Tibial nerve (tissue), 4 donors: ENCODE measurements at regions not wholly inside any gene's neighbourhood (a gene's known extent, or its start where the extent isn't known, plus 50 kb on each side); places are given as distances from the start of the nearest gene placed in this dataset.

Experiments used
- DNase-seq, 2 donors: peaks; one replicate each; pipeline ENCODE4 v3.0.0-alpha.2; 2019; ENCODE audit warnings: low spot score in 2 of 2
- H3K27ac ChIP-seq, 4 donors: fragments of 200-600 bp; sonication (generic) in 3 of 4; one replicate each; pipeline ENCODE4 v1.5.1; 2017 to 2019; ENCODE audit warnings: mild to moderate bottlenecking in 1 of 4
- H3K27me3 ChIP-seq, 2 donors: fragments of 200-600 bp; sonication (generic) in 1 of 2; one replicate each; pipeline versions ENCODE4 v1.5.1 to v1.6.0; 2017 to 2019
- H3K36me3 ChIP-seq, 3 donors: fragments of 200-600 bp; sonication (generic); one replicate each; pipeline ENCODE4 v1.5.1; 2018 to 2019
- H3K4me1 ChIP-seq, 4 donors: fragments of 200-600 bp; sonication (generic) in 3 of 4; one replicate each; pipeline ENCODE4 v1.5.1; 2017 to 2019
- H3K4me3 ChIP-seq, 4 donors: fragments of 200-600 bp; sonication (generic) in 3 of 4; one replicate each; pipeline ENCODE4 v1.5.1; 2017 to 2019; ENCODE audit warnings: mild to moderate bottlenecking in 1 of 4, moderate library complexity in 1 of 4
- H3K9me3 ChIP-seq, 4 donors: fragments of 200-600 bp; sonication (generic) in 3 of 4; one replicate each; pipeline ENCODE4 v1.5.1; 2017 to 2019
- CTCF ChIP-seq, 5 experiments: fragments of 200-600 bp in 3 of 5; fragments of 450-650 bp in 2 of 5; sonication (generic) in 3 of 5; IDR thresholded peaks; one replicate each; pipeline ENCODE4 v1.5.1; 2016 to 2019; ENCODE audit warnings: antibody characterized with exemption in 5 of 5, mild to moderate bottlenecking in 3 of 5, moderate library complexity in 2 of 5
- EP300 ChIP-seq, 2 donors: sonication (generic); formaldehyde crosslinking; IDR thresholded peaks; one replicate each; pipeline ENCODE4 v1.6.1; 2017; ENCODE audit warnings: antibody characterized with exemption in 2 of 2, mild to moderate bottlenecking in 1 of 2
- POLR2A ChIP-seq, 2 donors: fragments of 450-650 bp; IDR thresholded peaks; one replicate each; pipeline ENCODE4 v1.6.1; 2017; ENCODE audit warnings: antibody characterized with exemption in 2 of 2, mild to moderate bottlenecking in 2 of 2, moderate library complexity in 2 of 2
- WGBS, 2 donors: methylation state at CpG; one replicate each; pipeline ENCODE4 v1.1.5; 2018; 5-methylcytosine and 5-hydroxymethylcytosine counted together

GRCh38 chr3:30469133-30469532 lies 137.3 kb upstream of the TGFBR2 start:
- H3K27me3 ChIP-seq, result no peaks in the 10 kb centered on the region

GRCh38 chr3:30470496-30470895 lies 135.9 kb upstream of the TGFBR2 start:
- no peak for TF ChIP-seq EP300 (IDR thresholded peaks at IDR 0.05)
- TF ChIP-seq CTCF (IDR thresholded peaks at IDR 0.05), result no peak
- TF ChIP-seq POLR2A (IDR thresholded peaks at IDR 0.05), result no peak
- 50 to 70% methylated on average over 2 of the region's 2 CpGs for WGBS, 2 donors
- H3K36me3 ChIP-seq, result no peaks in the 10 kb centered on the region
- no peak for DNase-seq
- H3K27ac ChIP-seq, result peak overlapping the region in 2 of 4 donors; percentile 64 to 79
- peaks cover 0 to 47% (median 26%) of the 10 kb centered on the region in 4 donors for H3K4me1 ChIP-seq
- H3K9me3 ChIP-seq, result peaks cover 0 to under 1% (median 0%) of the 10 kb centered on the region in 4 donors
- no peaks in the 10 kb centered on the region for H3K27me3 ChIP-seq
- H3K4me3 ChIP-seq, result no peak overlapping the region

More at GRCh38 chr3:30469133-30469532, 137.3 kb upstream of the TGFBR2 start:
- Histone ChIP-seq H3K9me3 (peaks cover 0 to 10% (median 2%) of the 10 kb centered on the region in 4 donors), H3K27ac (no peak overlapping the region), H3K36me3 (no peaks in the 10 kb centered on the region), H3K4me1 (peaks cover 0 to 37% (median 17%) of the 10 kb centered on the region in 4 donors), H3K4me3 (no peak overlapping the region)
- TF ChIP-seq POLR2A (IDR thresholded peaks at IDR 0.05) (no peak), CTCF (IDR thresholded peaks at IDR 0.05) (no peak), EP300 (IDR thresholded peaks at IDR 0.05) (no peak)
- DNase-seq, result no peak

- TF ChIP-seq POLR2A (IDR thresholded peaks at IDR 0.05) (no peak), EP300 (IDR thresholded peaks at IDR 0.05) (no peak), CTCF (IDR thresholded peaks at IDR 0.05) (no peak)
- Histone ChIP-seq H3K4me3 (no peak overlapping the region), H3K36me3 (no peaks in the 10 kb centered on the region), H3K4me1 (peaks cover 0 to 51% (median 29%) of the 10 kb centered on the region in 4 donors), H3K27me3 (no peaks in the 10 kb centered on the region), H3K9me3 (no peaks in the 10 kb centered on the region), H3K27ac (peak overlapping the region in 2 of 4 donors; percentile 64 to 79)
- 20 to 32% methylated on average over 2 of the region's 2 CpGs for WGBS, 2 donors
- DNase-seq, result no peak
Measured at GRCh38 chr3:30471066-30471465, 135.3 kb upstream of the TGFBR2 start.

GRCh38 chr3:30471796-30472489 lies 134.5 kb upstream of the TGFBR2 start:
- no peaks in the 10 kb centered on the region for H3K9me3 ChIP-seq
- TF ChIP-seq POLR2A (IDR thresholded peaks at IDR 0.05) (no peak), CTCF (IDR thresholded peaks at IDR 0.05) (no peak), EP300 (IDR thresholded peaks at IDR 0.05) (no peak)
- H3K4me1 ChIP-seq, result peaks cover 0 to 60% (median 36%) of the 10 kb centered on the region in 4 donors
- no peaks in the 10 kb centered on the region for H3K36me3 ChIP-seq
- H3K4me3 ChIP-seq, result no peak overlapping the region
- no peak for DNase-seq
- peak overlapping the region in 2 of 4 donors; percentile 75 to 79 for H3K27ac ChIP-seq
- no peaks in the 10 kb centered on the region for H3K27me3 ChIP-seq

- H3K27me3 ChIP-seq, result no peaks in the 10 kb centered on the region
- H3K4me1 ChIP-seq, result peaks cover 0 to 75% (median 50%) of the 10 kb centered on the region in 4 donors
- no peaks in the 10 kb centered on the region for H3K9me3 ChIP-seq
- peak overlapping the region in 3 of 4 donors; percentile 4 to 79 (median 75) for H3K27ac ChIP-seq
- WGBS, 2 donors, result 59 to 73% methylated on average over 3 of the region's 3 CpGs
- DNase-seq, result peak; percentile 27 to 83
- H3K36me3 ChIP-seq, result no peaks in the 10 kb centered on the region
- no peak overlapping the region for H3K4me3 ChIP-seq
- TF ChIP-seq CTCF (IDR thresholded peaks at IDR 0.05), result no peak
- peak; percentile 48 to 96 for TF ChIP-seq EP300 (IDR thresholded peaks at IDR 0.05)
- no peak for TF ChIP-seq POLR2A (IDR thresholded peaks at IDR 0.05)
Measured at GRCh38 chr3:30473374-30474051, 132.9 kb upstream of the TGFBR2 start.
